ENCODE measurements at regions not wholly inside any gene's neighbourhood (a gene's known extent, or its start where the extent isn't known, plus 50 kb on each side); places are given as distances from the start of the nearest gene placed in this dataset.
"Not testable (repeated sequence)": the region's sequence is repeated elsewhere in the genome, so short reads cannot be mapped to it uniquely, and the experiment has no call there.

DNA sequence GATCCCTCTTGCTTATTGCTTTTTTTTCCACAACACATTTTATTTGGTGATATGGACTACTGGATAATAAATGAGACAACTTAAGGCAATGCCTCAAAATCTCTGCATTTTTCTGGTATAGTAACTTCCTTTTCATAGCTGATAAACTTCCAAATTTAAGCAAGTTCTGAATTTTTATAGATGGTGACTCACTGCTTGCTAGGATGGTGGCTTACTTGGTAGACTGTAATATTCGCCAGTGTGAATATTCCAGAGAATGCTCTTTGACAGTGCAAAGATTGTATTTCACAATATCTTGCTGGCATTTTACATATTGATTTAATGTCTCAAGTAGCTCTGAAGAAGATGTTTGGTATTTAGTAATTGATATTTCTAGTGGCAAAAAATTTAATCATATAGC lies 472.4 kb downstream of the TFEC start:
- DNase-seq (ENCODE audit: low spot score), result no peak

DNA sequence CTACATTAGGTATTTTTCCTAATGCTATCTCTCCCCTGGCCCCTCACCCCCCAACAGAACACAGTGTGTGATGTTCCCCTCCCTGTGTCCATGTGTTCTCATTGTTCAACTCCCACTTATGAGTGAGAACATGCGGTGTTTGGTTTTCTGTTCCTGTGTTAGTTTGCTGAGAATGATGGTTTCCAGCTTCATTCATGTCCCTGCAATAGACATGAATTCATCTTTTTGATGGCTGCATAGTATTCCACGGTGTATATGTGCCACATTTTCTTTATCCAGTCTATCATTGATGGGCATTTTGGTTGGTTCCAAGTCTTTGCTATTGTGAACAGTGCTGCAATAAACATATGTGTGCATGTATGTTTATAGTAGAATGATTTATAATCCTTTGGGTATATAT lies 473.3 kb downstream of the TFEC start:
- not testable (repeated sequence) for DNase-seq (ENCODE audit: low spot score)

GRCh38 chr7:115552766-115553165 lies 477.8 kb downstream of the TFEC start:
- DNase-seq (ENCODE audit: low spot score), result no peak

DNA sequence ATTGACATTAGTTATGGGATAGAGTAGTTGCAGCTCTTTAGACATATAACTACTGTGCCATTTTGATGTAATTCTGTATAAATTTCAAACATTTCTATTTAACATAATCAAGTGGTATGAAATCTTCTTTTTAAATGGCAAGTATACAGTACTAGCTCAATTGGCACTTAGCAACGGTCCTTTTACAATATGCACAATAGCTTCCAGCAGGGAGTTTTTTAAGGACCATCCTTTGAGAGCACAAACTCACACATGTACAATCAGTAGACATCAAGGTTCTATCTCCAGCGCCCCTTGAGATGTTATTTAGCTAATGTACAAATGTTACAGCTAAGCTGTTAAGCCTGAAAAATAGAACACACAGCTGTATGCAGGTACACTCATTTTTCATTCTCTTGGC lies 480.7 kb downstream of the TFEC start:
- DNase-seq (ENCODE audit: low spot score), result no peak

DNA sequence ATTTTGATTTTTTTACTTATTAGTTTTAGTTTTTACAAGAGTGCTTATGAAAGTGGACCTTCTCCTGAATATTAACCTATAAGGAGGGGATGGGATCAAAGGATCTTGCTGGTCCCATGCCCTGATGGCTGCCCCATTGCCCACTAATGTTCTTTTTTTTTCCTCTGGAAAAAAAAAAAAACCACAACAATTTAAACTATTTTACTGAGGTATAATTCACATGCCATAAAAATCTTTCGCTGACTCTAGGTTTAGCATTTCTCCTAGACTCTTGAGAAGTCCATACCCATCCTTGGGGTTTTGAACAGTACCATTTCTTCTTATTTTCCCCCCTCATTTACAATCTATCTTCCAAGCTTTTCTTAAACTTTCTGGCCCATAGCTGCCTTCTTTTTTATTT lies 481.8 kb downstream of the TFEC start:
- DNase-seq (ENCODE audit: low spot score), result no peak

GRCh38 chr7:115546790-115547189 lies 483.8 kb downstream of the TFEC start:
- DNase-seq (ENCODE audit: low spot score), result no peak

- peak; percentile 13 for DNase-seq (ENCODE audit: low spot score)
Observed at GRCh38 chr7:115533785-115534184, 496.8 kb downstream of the TFEC start.

GRCh38 chr7:115526278-115526677 lies 504.3 kb downstream of the TFEC start:
- no peak for DNase-seq (ENCODE audit: low spot score)

DNA sequence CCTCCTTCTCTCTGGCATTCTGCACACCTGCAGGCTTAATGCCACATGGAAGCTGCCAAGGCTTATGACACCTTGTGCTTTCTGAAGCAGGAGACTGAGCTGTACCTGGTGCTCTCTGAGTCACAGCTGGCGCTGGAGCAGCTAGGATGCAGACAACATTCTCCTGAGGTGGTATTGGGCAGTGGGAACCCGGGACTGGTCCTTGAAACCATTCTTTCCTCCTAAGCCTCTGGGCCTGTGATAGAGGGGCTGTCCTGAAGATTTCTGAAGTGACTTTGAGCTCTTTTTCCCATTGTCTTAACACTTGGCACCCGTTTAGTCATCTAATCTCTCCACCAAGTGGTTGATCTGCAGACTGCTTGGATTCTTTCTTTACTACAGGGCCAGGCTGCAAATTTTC lies 508.4 kb downstream of the TFEC start:
- no peak for DNase-seq (ENCODE audit: low spot score)

GRCh38 chr7:115516341-115516740 lies 514.2 kb downstream of the TFEC start:
- no peak for DNase-seq (ENCODE audit: low spot score)

DNA sequence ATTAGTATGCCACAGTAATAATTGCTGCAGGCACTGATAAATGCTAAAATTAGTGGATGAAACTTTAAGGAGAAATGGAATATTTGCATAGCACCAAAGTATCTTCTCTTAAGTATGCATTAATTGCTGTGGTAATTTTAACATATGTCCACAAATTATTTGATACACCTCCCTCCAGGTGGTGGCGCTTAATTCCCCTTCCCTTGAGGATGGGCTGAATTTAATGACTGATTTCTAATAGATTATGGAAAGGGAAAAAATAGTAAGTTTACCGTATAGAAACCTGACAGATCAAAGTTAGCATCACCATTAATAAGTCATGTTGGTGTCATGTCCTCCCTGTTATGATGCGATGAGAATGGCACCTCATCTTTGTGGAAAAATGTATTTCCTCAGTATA lies 519.2 kb downstream of the TFEC start:
- no peak for DNase-seq (ENCODE audit: low spot score)

DNA sequence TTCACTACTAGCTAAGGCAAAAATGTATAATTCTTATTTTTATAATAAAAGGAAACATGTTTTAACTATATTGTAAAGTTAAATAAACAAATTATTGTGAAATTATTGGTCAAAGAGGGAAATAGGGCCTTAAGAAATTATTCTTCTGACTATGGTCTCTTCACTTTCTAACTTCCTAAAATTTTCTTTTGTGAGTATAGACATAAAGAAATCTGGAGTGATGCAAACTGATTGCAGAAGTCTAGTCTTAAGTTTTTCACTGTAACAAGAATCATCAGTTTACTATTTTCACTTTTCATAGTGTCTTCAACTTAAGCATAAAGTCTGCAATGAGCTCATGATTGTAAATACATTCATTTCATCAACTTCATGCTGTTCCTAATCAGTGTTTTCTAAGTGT lies 525.4 kb downstream of the TFEC start:
- no peak for DNase-seq (ENCODE audit: low spot score)

DNA sequence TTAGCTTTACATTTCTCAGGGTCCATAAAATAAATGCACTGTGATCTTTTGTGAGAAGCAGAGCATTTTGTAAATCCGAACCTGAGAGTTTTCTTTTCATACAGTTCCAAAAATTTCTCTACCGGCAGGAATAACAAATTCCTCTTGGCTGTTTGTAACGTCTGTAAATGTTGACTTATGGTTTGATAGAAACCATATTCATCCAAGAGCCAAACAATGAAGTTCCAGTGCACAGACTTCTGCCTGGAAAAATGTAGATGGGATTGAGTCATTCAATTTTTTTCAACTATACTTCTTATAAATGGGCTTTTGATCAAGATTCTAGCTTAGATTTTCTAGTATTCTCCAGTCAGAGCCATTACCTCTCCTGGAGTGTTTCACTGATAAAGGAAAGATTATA lies 530.6 kb downstream of the TFEC start:
- peak; percentile 63 for DNase-seq (ENCODE audit: low spot score)

DNA sequence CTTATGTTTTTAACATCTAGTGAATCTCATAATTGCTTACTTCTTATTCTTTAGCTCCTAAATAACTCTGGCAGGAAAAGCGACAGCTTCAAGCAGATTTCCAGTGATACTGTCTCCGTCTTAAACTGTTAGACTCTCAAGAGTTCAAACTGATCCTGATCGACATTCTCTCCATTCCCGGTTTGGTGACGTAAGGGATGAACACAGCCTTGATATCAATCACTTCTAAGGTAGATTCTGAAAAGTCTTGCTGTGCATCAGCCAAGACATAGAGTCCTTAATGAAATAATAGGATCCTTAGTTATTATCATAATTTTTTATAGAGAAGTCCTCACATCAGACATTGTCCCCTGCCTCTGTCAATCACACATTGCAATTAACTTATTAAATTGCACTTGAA lies 534.6 kb downstream of the TFEC start:
- no peak for DNase-seq (ENCODE audit: low spot score)

- DNase-seq (ENCODE audit: low spot score), result no peak
Observed at GRCh38 chr7:115494529-115495147, 535.9 kb downstream of the TFEC start.

DNA sequence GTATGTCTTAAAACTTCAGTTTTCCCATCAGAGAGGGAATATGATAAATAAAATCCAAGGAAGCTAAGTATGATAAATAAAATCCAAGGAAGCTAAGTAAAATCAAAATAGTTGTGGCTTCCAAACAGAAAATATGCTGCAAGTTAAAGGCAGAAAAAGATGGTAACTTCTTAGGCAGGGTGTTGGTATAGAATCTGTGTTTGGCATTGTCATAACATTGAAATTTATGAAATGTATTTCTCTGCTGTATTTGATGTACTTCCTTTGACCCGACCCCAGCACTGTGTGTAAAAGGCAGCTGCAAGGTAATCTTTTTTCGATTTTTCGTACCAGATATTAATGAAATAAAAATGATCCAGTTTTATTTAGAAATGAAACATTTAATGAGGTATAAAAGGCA lies 537.2 kb downstream of the TFEC start:
- no peak for DNase-seq (ENCODE audit: low spot score)

- DNase-seq (ENCODE audit: low spot score), result no peak
Observed at GRCh38 chr7:115491744-115492380, 538.7 kb downstream of the TFEC start.

DNA sequence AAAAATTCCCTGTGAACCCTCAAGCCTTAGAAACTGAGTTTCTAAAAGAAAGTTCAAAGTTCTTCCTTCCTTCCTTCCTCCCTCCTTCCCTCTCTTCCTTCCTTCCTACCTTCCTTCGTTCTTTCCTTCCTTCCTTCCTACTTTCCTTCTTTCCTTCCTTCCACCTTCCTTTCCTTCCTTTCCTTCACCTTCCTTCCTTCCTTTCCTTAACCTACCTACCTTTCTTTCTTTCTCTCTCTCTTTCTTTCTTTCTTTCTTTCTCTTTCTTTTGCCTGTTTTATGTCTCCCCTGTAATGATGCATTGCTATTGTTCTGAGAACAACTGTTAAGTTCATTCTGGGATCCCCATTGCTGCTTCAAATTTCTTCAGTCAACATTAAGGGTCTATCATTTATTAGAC lies 551.1 kb downstream of the TFEC start:
- DNase-seq (ENCODE audit: low spot score), result no peak

GRCh38 chr7:115478426-115478825 lies 552.1 kb downstream of the TFEC start:
- no peak for DNase-seq (ENCODE audit: low spot score)

GRCh38 chr7:115477193-115477651 lies 553.3 kb downstream of the TFEC start:
- no peak for DNase-seq (ENCODE audit: low spot score)

GRCh38 chr7:115476671-115477181 lies 553.8 kb downstream of the TFEC start:
- DNase-seq (ENCODE audit: low spot score), result no peak

GRCh38 chr7:115475761-115476385 lies 554.0 kb downstream of the MDFIC start:
- no peak for DNase-seq (ENCODE audit: low spot score)

- no peak for DNase-seq (ENCODE audit: low spot score)
Observed at GRCh38 chr7:115475206-115475605, 553.3 kb downstream of the MDFIC start.

Data from COLO829 (cell line).